ENCODE measurements at regions not wholly inside any gene's neighbourhood (a gene's known extent, or its start where the extent isn't known, plus 50 kb on each side); places are given as distances from the start of the nearest gene placed in this dataset.
A peak's percentile ranks its signal among the peaks of the same experiment; 100 is the strongest.

DNA sequence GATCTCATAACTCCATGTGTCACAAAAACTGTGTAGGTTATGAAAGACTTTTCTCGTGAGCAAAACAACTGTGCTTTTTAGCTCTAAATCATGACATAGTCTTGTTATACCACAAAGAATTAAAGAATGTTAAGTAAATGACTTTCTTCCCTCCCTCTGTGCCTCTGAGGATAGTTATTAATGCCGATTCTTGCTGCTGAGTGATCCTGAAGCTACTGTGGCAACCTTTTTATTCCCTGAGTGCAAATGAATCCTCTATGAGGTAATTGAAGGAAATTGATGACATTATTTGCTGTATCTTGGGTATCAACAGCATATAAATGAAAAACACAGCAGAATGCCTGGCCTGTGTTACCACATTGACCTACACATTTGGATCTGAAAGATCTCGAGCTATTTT lies 142.2 kb upstream of the HDAC9 start:
- H3K4me3 ChIP-seq: no peak overlapping the region
- TF ChIP-seq POLR2A (IDR thresholded peaks at IDR 0.05) (no peak), EP300 (IDR thresholded peaks at IDR 0.05) (no peak)
- TF ChIP-seq, protein P1, sequence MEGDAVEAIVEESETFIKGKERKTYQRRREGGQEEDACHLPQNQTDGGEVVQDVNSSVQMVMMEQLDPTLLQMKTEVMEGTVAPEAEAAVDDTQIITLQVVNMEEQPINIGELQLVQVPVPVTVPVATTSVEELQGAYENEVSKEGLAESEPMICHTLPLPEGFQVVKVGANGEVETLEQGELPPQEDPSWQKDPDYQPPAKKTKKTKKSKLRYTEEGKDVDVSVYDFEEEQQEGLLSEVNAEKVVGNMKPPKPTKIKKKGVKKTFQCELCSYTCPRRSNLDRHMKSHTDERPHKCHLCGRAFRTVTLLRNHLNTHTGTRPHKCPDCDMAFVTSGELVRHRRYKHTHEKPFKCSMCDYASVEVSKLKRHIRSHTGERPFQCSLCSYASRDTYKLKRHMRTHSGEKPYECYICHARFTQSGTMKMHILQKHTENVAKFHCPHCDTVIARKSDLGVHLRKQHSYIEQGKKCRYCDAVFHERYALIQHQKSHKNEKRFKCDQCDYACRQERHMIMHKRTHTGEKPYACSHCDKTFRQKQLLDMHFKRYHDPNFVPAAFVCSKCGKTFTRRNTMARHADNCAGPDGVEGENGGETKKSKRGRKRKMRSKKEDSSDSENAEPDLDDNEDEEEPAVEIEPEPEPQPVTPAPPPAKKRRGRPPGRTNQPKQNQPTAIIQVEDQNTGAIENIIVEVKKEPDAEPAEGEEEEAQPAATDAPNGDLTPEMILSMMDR (IDR thresholded peaks at IDR 0.05): no peak
- peaks cover 0 to 8% (median 0%) of the 10 kb centered on the region in 4 donors for H3K4me1 ChIP-seq
- no peaks in the 10 kb centered on the region for H3K36me3 ChIP-seq
- no peak for DNase-seq (ENCODE audit: low spot score in 2 of 2)
- no peaks in the 10 kb centered on the region for H3K27me3 ChIP-seq
- no peaks in the 10 kb centered on the region for H3K9me3 ChIP-seq
- WGBS, 2 donors: 74% methylated on average over 3 of the region's 3 CpGs
- no peak overlapping the region for H3K27ac ChIP-seq

- Histone ChIP-seq H3K36me3 (no peaks in the 10 kb centered on the region), H3K9me3 (no peaks in the 10 kb centered on the region), H3K4me1 (peaks cover 0 to 8% (median 0%) of the 10 kb centered on the region in 4 donors), H3K4me3 (no peak overlapping the region), H3K27ac (no peak overlapping the region), H3K27me3 (no peaks in the 10 kb centered on the region)
- no peak for TF ChIP-seq EP300 (IDR thresholded peaks at IDR 0.05)
- TF ChIP-seq, protein P1 (IDR thresholded peaks at IDR 0.05): no peak
- DNase-seq (ENCODE audit: low spot score in 2 of 2): no peak
- WGBS, 2 donors: 84% methylated on average over 6 of the region's 6 CpGs
Observed at GRCh38 chr7:18354108-18355085, 141.2 kb upstream of the HDAC9 start.

DNA sequence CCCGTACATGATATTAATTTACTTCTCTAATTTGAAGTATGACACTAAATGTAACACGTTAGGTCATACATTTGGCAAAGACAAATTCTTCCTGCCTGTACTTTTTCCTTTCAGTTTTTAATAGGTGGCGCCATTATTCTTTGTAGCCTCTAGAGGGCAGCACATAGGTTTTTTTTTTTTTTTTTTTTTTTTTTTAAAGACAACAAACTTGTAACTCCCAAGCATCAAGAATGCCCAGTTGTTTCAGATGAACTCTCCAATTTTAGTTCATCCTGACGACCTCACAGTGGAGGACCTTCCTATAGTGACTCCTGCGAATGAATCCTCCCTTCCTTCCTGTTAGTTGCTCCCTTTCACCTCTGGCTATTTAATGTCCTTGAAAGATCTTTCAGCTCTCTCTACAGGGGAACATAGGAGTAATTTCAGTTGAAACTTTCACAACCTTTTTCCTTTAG lies 139.3 kb upstream of the HDAC9 start:
- H3K9me3 ChIP-seq: no peaks in the 10 kb centered on the region
- peak overlapping the region in 1 of 4 donors; percentile 8 for H3K4me3 ChIP-seq
- TF ChIP-seq EP300 (IDR thresholded peaks at IDR 0.05) (peak in 1 of 2 donors; percentile 14), POLR2A (IDR thresholded peaks at IDR 0.05) (no peak)
- TF ChIP-seq, protein P1 (IDR thresholded peaks at IDR 0.05): peak; percentile 37 to 73 (median 43)
- no peaks in the 10 kb centered on the region for H3K36me3 ChIP-seq
- DNase-seq (ENCODE audit: low spot score in 2 of 2): no peak
- 3 to 6% methylated on average over 5 of the region's 5 CpGs for WGBS, 2 donors
- no peaks in the 10 kb centered on the region for H3K27me3 ChIP-seq
- H3K27ac ChIP-seq: no peak overlapping the region
- H3K4me1 ChIP-seq: peaks cover 0 to 8% (median 0%) of the 10 kb centered on the region in 4 donors

DNA sequence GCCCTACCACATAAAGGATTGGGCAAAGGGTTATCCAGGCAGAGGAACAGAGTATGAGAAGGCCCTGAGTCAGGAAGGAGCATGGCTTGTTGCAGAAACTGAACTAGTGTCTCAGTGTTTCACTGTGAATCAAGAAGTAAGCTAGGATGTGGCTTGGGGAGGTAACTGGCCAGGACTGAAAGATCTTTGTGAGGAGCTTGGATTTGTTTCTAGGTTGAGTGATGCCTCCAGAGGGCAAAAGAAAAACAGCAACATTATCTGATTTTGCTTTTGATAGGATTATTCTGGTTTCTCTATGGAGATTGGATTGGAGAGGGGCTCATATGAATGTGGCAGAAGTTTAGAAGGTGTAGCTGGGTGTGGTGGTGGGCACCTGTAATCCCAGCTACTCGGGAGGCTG lies 137.9 kb upstream of the HDAC9 start:
- H3K4me1 ChIP-seq: peaks cover 0 to 9% (median 0%) of the 10 kb centered on the region in 4 donors
- H3K27me3 ChIP-seq: no peaks in the 10 kb centered on the region
- no peak for DNase-seq (ENCODE audit: low spot score in 2 of 2)
- no peaks in the 10 kb centered on the region for H3K36me3 ChIP-seq
- H3K27ac ChIP-seq: no peak overlapping the region
- H3K4me3 ChIP-seq: no peak overlapping the region
- TF ChIP-seq, protein P1 (IDR thresholded peaks at IDR 0.05): peak in 1 of 5 experiments; percentile 17
- TF ChIP-seq EP300 (IDR thresholded peaks at IDR 0.05): no peak
- no peak for TF ChIP-seq POLR2A (IDR thresholded peaks at IDR 0.05)
- 100% methylated on average over 1 of the region's 1 CpG for WGBS, 2 donors
- no peaks in the 10 kb centered on the region for H3K9me3 ChIP-seq

- peak; percentile 29 to 52 for DNase-seq (ENCODE audit: low spot score in 2 of 2)
- Histone ChIP-seq H3K27ac (no peak overlapping the region), H3K27me3 (no peaks in the 10 kb centered on the region), H3K9me3 (no peaks in the 10 kb centered on the region), H3K4me1 (peaks cover 0 to 3% (median 0%) of the 10 kb centered on the region in 4 donors), H3K36me3 (no peaks in the 10 kb centered on the region), H3K4me3 (no peak overlapping the region)
- WGBS, 2 donors: 54 to 58% methylated on average over 4 of the region's 4 CpGs
- TF ChIP-seq, protein P1 (IDR thresholded peaks at IDR 0.05): no peak
- TF ChIP-seq EP300 (IDR thresholded peaks at IDR 0.05): peak in 1 of 2 donors; percentile 11
- TF ChIP-seq POLR2A (IDR thresholded peaks at IDR 0.05): no peak
Observed at GRCh38 chr7:18361756-18362155, 133.8 kb upstream of the HDAC9 start.

Measured in tibial nerve (tissue), 4 donors.